T-cell (primary cell): ENCODE measurements at regions not wholly inside any gene's neighbourhood (a gene's known extent, or its start where the extent isn't known, plus 50 kb on each side); places are given as distances from the start of the nearest gene placed in this dataset.

Source experiments
- ATAC-seq, 4 experiments: fragments of 200-7000 bp in 3 of 4; fragments of 150-1000 bp in 1 of 4; cut with Tn5 transposase; replicated peaks in 1 of 4; 1 replicate in 3 of 4; 2 replicates in 1 of 4; pipeline ENCODE4 v1.10.0; 2021; ENCODE audit warnings: moderate library complexity in 3 of 4, mild to moderate bottlenecking in 2 of 4, moderate number of reproducible peaks in 1 of 4
- CTCF ChIA-PET, 2 donors: fragments of 300-600 bp; sonication (Branson Sonifier 250); formaldehyde crosslinking; loops; one replicate each; lab custom pipeline; 2022; ENCODE audit warnings: antibody characterized with exemption in 2 of 2; lab: Charles Lee
- POLR2A ChIA-PET, 2 donors: fragments of 300-600 bp; sonication (Branson Sonifier 250); formaldehyde crosslinking; loops; one replicate each; lab custom pipeline; 2022; ENCODE audit warnings: antibody characterized with exemption in 2 of 2; lab: Charles Lee
- DNase-seq, 35 experiments: peaks; one replicate each; pipeline versions ENCODE4 v3.0.0 to v3.0.0-alpha.2; 2013 to 2023
- H3K27ac ChIP-seq: one replicate; pipeline ENCODE4 v1.5.1; 2013; ENCODE audit warnings: low read length
- H3K27me3 ChIP-seq, 2 experiments: replicated peaks in 1 of 2; 1 replicate in 1 of 2; 2 replicates in 1 of 2; pipeline versions ENCODE4 v1.6.1 to v1.7.0; 2013; ENCODE audit warnings: low read length in 1 of 2, mixed read lengths in 1 of 2; ENCODE audit not compliant: control insufficient read depth in 2 of 2, insufficient read depth in 2 of 2; ENCODE audit errors: extremely low read depth in 1 of 2
- H3K36me3 ChIP-seq, 2 donors: 1 replicate in 1 of 2; 2 replicates in 1 of 2; pipeline versions ENCODE4 v1.6.1 to v1.7.0; 2013; ENCODE audit warnings: low read length in 1 of 2; ENCODE audit not compliant: control insufficient read depth in 2 of 2, insufficient read depth in 1 of 2; ENCODE audit errors: extremely low read depth in 1 of 2
- H3K4me1 ChIP-seq, 2 experiments: 1 replicate in 1 of 2; 2 replicates in 1 of 2; pipeline versions ENCODE4 v1.6.1 to v1.7.0; 2013; ENCODE audit warnings: low read length in 2 of 2, mixed read lengths in 1 of 2; ENCODE audit not compliant: insufficient read depth in 2 of 2, control insufficient read depth in 1 of 2; ENCODE audit errors: extremely low read depth in 1 of 2
- H3K4me3 ChIP-seq, 2 donors: 1 replicate in 1 of 2; 2 replicates in 1 of 2; pipeline versions ENCODE4 v1.5.1 to v1.7.0; 2013; ENCODE audit warnings: mild to moderate bottlenecking in 2 of 2, low read length in 1 of 2, moderate library complexity in 1 of 2; ENCODE audit not compliant: control insufficient read depth in 1 of 2; ENCODE audit errors: extremely low read depth in 1 of 2
- H3K9me3 ChIP-seq: 2 replicates; pipeline ENCODE4 v1.7.0; 2013
- H3K27ac Mint-ChIP-seq, 2 donors: one replicate each; pipeline ENCODE4 v1.8.0; 2020 to 2021; ENCODE audit warnings: mild to moderate bottlenecking in 2 of 2, mixed read lengths in 2 of 2
- H3K27me3 Mint-ChIP-seq, 2 donors: one replicate each; pipeline ENCODE4 v1.8.0; 2021 to 2022; ENCODE audit warnings: mixed read lengths in 2 of 2
- H3K36me3 Mint-ChIP-seq: one replicate; pipeline ENCODE4 v1.8.0; 2021; ENCODE audit warnings: mixed read lengths
- H3K4me1 Mint-ChIP-seq, 3 donors: one replicate each; pipeline ENCODE4 v1.8.0; 2020 to 2022; ENCODE audit warnings: mixed read lengths in 3 of 3, mild to moderate bottlenecking in 1 of 3
- H3K4me3 Mint-ChIP-seq, 3 donors: one replicate each; pipeline ENCODE4 v1.8.0; 2020 to 2022; ENCODE audit warnings: mild to moderate bottlenecking in 3 of 3, mixed read lengths in 3 of 3, moderate library complexity in 3 of 3
- H3K9me3 Mint-ChIP-seq, 3 donors: one replicate each; pipeline ENCODE4 v1.8.0; 2020 to 2022; ENCODE audit warnings: mixed read lengths in 3 of 3
- WGBS: methylation state at CpG from one replicate; pipeline ENCODE4 v1.1.5; 2013; ENCODE audit warnings: missing lambda C conversion rate; ENCODE audit not compliant: insufficient coverage; 5-methylcytosine and 5-hydroxymethylcytosine counted together

GRCh38 chr17:5809580-5810188 is 225.4 kb upstream of the NLRP1 start:
- DNase-seq = no peak
- peaks cover 0 to 19% of the 10 kb centered on the region in 2 experiments for H3K27me3 ChIP-seq
- ChIA-PET POLR2A (no interaction called here), CTCF (no interaction called here)
- WGBS = 55% methylated on average over 1 of the region's 3 CpGs
- H3K4me1 ChIP-seq = no peaks in the 10 kb centered on the region
- H3K9me3 Mint-ChIP-seq = peaks cover 14 to 32% (median 21%) of the 10 kb centered on the region in 3 donors
- no peak overlapping the region for H3K27ac ChIP-seq
- ATAC-seq = no peak
- no peak overlapping the region for H3K4me3 Mint-ChIP-seq
- peaks cover 26 to 33% of the 10 kb centered on the region in 2 donors for H3K27me3 Mint-ChIP-seq
- H3K36me3 ChIP-seq = no peaks in the 10 kb centered on the region
- peaks cover 8% of the 10 kb centered on the region for H3K36me3 Mint-ChIP-seq
- H3K4me3 ChIP-seq = no peak overlapping the region
- no peaks in the 10 kb centered on the region for H3K9me3 ChIP-seq
- no peak overlapping the region for H3K27ac Mint-ChIP-seq
- no peaks in the 10 kb centered on the region for H3K4me1 Mint-ChIP-seq

DNA sequence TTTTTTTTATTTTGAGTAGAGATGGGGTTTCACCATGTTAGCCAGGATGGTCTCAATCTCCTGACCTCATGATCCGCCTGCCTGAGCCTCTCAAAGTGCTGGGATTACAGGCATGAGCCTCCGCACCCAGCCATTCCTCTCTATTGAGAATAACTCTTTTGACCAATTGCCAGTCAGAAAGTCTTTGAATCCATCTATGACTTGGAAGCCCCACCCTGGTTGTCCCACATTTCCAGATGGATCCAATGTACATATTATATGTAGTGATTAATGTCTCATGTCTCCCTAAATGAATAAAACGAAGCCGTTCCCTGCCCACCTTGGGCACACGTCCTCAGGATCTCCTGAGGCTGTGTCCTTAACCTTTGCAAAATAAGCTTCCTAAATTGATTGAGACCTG is 228.3 kb upstream of the NLRP1 start:
- H3K4me1 ChIP-seq = no peaks in the 10 kb centered on the region
- no peak overlapping the region for H3K4me3 ChIP-seq
- POLR2A ChIA-PET = no interaction called here
- peaks cover 14 to 32% (median 16%) of the 10 kb centered on the region in 3 donors for H3K9me3 Mint-ChIP-seq
- no CpG with 5 or more reads among the region's 5 CpGs for WGBS
- no peak overlapping the region for H3K27ac ChIP-seq
- peaks cover 8% of the 10 kb centered on the region for H3K36me3 Mint-ChIP-seq
- no peak overlapping the region for H3K4me3 Mint-ChIP-seq
- H3K27ac Mint-ChIP-seq = no peak overlapping the region
- peaks cover 20 to 26% of the 10 kb centered on the region in 2 donors for H3K27me3 Mint-ChIP-seq
- no peak for DNase-seq
- H3K36me3 ChIP-seq = no peaks in the 10 kb centered on the region
- H3K4me1 Mint-ChIP-seq = no peaks in the 10 kb centered on the region
- H3K27me3 ChIP-seq = peaks cover 0 to 31% of the 10 kb centered on the region in 2 experiments
- CTCF ChIA-PET = no interaction called here
- no peaks in the 10 kb centered on the region for H3K9me3 ChIP-seq
- ATAC-seq = no peak

DNA sequence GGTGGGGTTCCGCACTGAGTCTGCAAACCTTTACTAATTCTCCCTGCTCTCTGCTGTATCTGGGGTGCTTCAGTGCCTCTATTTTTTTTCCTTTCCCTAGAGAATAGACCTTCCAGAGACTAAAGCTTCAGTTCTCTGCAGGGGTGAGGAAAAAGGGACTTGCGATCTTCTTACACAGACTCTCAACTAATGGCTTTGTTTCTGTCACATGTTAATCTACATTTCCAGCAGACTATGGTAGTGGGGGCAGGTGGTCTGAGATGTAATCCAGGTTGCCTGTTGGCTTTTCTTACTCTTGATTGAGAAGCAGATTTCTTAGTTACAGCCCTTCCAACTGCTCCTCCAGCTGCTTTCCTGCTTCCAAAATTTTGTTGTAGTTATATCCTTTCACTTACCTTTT is 229.0 kb upstream of the NLRP1 start:
- peaks cover 0 to 32% of the 10 kb centered on the region in 2 experiments for H3K27me3 ChIP-seq
- H3K27ac ChIP-seq = no peak overlapping the region
- H3K4me3 Mint-ChIP-seq = no peak overlapping the region
- POLR2A ChIA-PET = no interaction called here
- no peak overlapping the region for H3K4me3 ChIP-seq
- no peaks in the 10 kb centered on the region for H3K9me3 ChIP-seq
- H3K36me3 ChIP-seq = no peaks in the 10 kb centered on the region
- no peaks in the 10 kb centered on the region for H3K4me1 ChIP-seq
- H3K27me3 Mint-ChIP-seq = peaks cover 22 to 33% of the 10 kb centered on the region in 2 donors
- CTCF ChIA-PET = no interaction called here
- ATAC-seq (no peak), DNase-seq (no peak)
- no peaks in the 10 kb centered on the region for H3K4me1 Mint-ChIP-seq
- WGBS = no CpG with 5 or more reads among the region's 2 CpGs
- no peak overlapping the region for H3K27ac Mint-ChIP-seq
- H3K36me3 Mint-ChIP-seq = peaks cover 8% of the 10 kb centered on the region
- peaks cover 14 to 32% (median 16%) of the 10 kb centered on the region in 3 donors for H3K9me3 Mint-ChIP-seq

- H3K4me3 Mint-ChIP-seq = no peak overlapping the region
- H3K27ac Mint-ChIP-seq = no peak overlapping the region
- H3K9me3 ChIP-seq = no peaks in the 10 kb centered on the region
- peaks cover 13 to 22% (median 14%) of the 10 kb centered on the region in 3 donors for H3K9me3 Mint-ChIP-seq
- H3K27me3 ChIP-seq = peaks cover 0 to 31% of the 10 kb centered on the region in 2 experiments
- H3K36me3 ChIP-seq = no peaks in the 10 kb centered on the region
- 80% methylated on average over 2 of the region's 5 CpGs for WGBS
- no peaks in the 10 kb centered on the region for H3K4me1 ChIP-seq
- peaks cover 36 to 40% of the 10 kb centered on the region in 2 donors for H3K27me3 Mint-ChIP-seq
- no peaks in the 10 kb centered on the region for H3K4me1 Mint-ChIP-seq
- no peak overlapping the region for H3K4me3 ChIP-seq
- CTCF ChIA-PET = no interaction called here
- POLR2A ChIA-PET = no interaction called here
- H3K36me3 Mint-ChIP-seq = peaks cover 7% of the 10 kb centered on the region
- no peak for ATAC-seq
- H3K27ac ChIP-seq = no peak overlapping the region
- no peak for DNase-seq
These were observed 231.1 kb upstream of the NLRP1 start for GRCh38 chr17:5815396-5815795.

DNA sequence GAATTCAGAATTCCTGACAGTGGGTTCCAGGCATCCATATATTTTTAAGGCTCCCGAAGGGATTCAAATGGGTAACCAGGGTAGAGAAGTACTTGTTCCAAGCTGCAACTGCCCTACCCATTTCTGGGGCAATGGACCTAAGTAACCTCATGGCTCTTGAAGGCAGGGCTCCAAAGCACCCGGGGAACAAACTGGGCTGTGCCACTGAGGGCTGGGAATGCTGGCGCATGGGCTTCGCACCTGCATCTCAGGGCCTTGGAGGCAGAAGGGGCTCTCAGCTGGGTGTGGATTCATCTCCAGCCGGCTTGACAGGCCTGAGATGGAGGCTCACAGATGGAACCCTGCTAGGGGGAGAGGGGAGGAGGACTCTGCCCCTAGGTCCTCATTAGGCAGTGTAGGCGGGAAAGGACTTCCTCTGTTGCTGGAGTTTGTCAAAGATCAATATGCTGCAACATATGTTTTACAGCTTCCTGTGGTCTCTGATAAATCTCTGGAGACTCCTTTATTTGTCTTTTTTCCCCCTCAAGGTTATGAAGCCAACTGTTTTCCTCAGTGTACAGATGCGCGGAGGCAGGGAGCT is 232.3 kb upstream of the NLRP1 start:
- DNase-seq (no peak), ATAC-seq (no peak)
- ChIA-PET CTCF (interaction anchor here in 1 of 2 donors (0.6 kb wide), 1 partner anchor 55 kb away, joined by 4 read pairs; no protein-coding TSS in a partner anchor), POLR2A (no interaction called here)
- Histone ChIP-seq H3K4me3 (no peak overlapping the region), H3K27me3 (peaks cover 0 to 33% of the 10 kb centered on the region in 2 experiments), H3K27ac (no peak overlapping the region), H3K4me1 (no peaks in the 10 kb centered on the region), H3K36me3 (no peaks in the 10 kb centered on the region), H3K9me3 (no peaks in the 10 kb centered on the region)
- peaks cover 5 to 11% (median 6%) of the 10 kb centered on the region in 3 donors for H3K9me3 Mint-ChIP-seq
- H3K4me1 Mint-ChIP-seq = no peaks in the 10 kb centered on the region
- no peak overlapping the region for H3K4me3 Mint-ChIP-seq
- peaks cover 42 to 46% of the 10 kb centered on the region in 2 donors for H3K27me3 Mint-ChIP-seq
- WGBS = 80% methylated on average over 5 of the region's 8 CpGs
- no peaks in the 10 kb centered on the region for H3K36me3 Mint-ChIP-seq
- H3K27ac Mint-ChIP-seq = no peak overlapping the region

- WGBS = 40% methylated on average over 1 of the region's 4 CpGs
- DNase-seq (no peak), ATAC-seq (no peak)
- H3K27ac ChIP-seq = no peak overlapping the region
- H3K27me3 ChIP-seq = peaks cover 0 to 30% of the 10 kb centered on the region in 2 experiments
- Mint-ChIP-seq H3K4me3 (no peak overlapping the region), H3K27me3 (peaks cover 39 to 50% of the 10 kb centered on the region in 2 donors), H3K36me3 (no peaks in the 10 kb centered on the region), H3K9me3 (peaks cover 3 to 4% (median 4%) of the 10 kb centered on the region in 3 donors), H3K27ac (no peak overlapping the region), H3K4me1 (no peaks in the 10 kb centered on the region)
- POLR2A ChIA-PET = no interaction called here
- H3K9me3 ChIP-seq = no peaks in the 10 kb centered on the region
- CTCF ChIA-PET = no interaction called here
- no peaks in the 10 kb centered on the region for H3K36me3 ChIP-seq
- no peak overlapping the region for H3K4me3 ChIP-seq
- no peaks in the 10 kb centered on the region for H3K4me1 ChIP-seq
These were observed 233.4 kb upstream of the NLRP1 start for GRCh38 chr17:5817475-5818395.
